NOMO-1 (cell line): ENCODE measurements at regions not wholly inside any gene's neighbourhood (a gene's known extent, or its start where the extent isn't known, plus 50 kb on each side); places are given as distances from the start of the nearest gene placed in this dataset.

ENCODE experiments used
- DNase-seq, 2 experiments: peaks; one replicate each; lab custom pipeline; 2025; ENCODE audit not compliant: unreplicated experiment in 2 of 2; lab: John Stamatoyannopoulos, UW

- DNase-seq, result peak; percentile 41 to 62
These were observed 381.9 kb downstream of the C6orf118 start for GRCh38 chr6:164927288-164928056.

- no peak for DNase-seq
These were observed 382.7 kb downstream of the C6orf118 start for GRCh38 chr6:164926686-164927085.

GRCh38 chr6:164925681-164926530 lies 383.5 kb downstream of the C6orf118 start:
- DNase-seq, result no peak

GRCh38 chr6:164924674-164925073 lies 384.7 kb downstream of the C6orf118 start:
- DNase-seq, result no peak

GRCh38 chr6:164917211-164917610 lies 392.2 kb downstream of the C6orf118 start:
- DNase-seq, result no peak

- DNase-seq, result no peak
These were observed 393.3 kb downstream of the C6orf118 start for GRCh38 chr6:164916087-164916486.

GRCh38 chr6:164911873-164912580 lies 397.4 kb downstream of the C6orf118 start:
- DNase-seq, result no peak

- DNase-seq, result no peak
These were observed 398.3 kb downstream of the C6orf118 start for GRCh38 chr6:164911151-164911550.

GRCh38 chr6:164906766-164907165 lies 402.6 kb downstream of the C6orf118 start:
- DNase-seq, result no peak

- DNase-seq, result no peak
These were observed 404.1 kb downstream of the C6orf118 start for GRCh38 chr6:164905311-164905710.

- DNase-seq, result no peak
These were observed 411.0 kb downstream of the C6orf118 start for GRCh38 chr6:164898412-164898811.

- no peak for DNase-seq
These were observed 411.7 kb downstream of the C6orf118 start for GRCh38 chr6:164897523-164898235.

GRCh38 chr6:164889980-164890379 lies 419.4 kb downstream of the C6orf118 start:
- no peak for DNase-seq

- no peak for DNase-seq
These were observed 421.7 kb downstream of the C6orf118 start for GRCh38 chr6:164887660-164888059.

GRCh38 chr6:164882236-164882635 lies 427.2 kb downstream of the C6orf118 start:
- no peak for DNase-seq

GRCh38 chr6:164871783-164872182 lies 437.6 kb downstream of the C6orf118 start:
- no peak for DNase-seq

GRCh38 chr6:164870164-164870563 lies 439.2 kb downstream of the C6orf118 start:
- no peak for DNase-seq

- no peak for DNase-seq
These were observed 447.4 kb downstream of the C6orf118 start for GRCh38 chr6:164861967-164862366.

GRCh38 chr6:164859816-164860215 lies 449.6 kb downstream of the C6orf118 start:
- DNase-seq, result no peak

- DNase-seq, result no peak
These were observed 453.3 kb downstream of the C6orf118 start for GRCh38 chr6:164856138-164856537.

GRCh38 chr6:164855281-164855680 lies 454.1 kb downstream of the C6orf118 start:
- no peak for DNase-seq
